Mesendoderm (in vitro differentiated cells): ENCODE measurements at regions not wholly inside any gene's neighbourhood (a gene's known extent, or its start where the extent isn't known, plus 50 kb on each side); places are given as distances from the start of the nearest gene placed in this dataset.
A peak's percentile ranks its signal among the peaks of the same experiment; 100 is the strongest.

Source experiments
- DNase-seq: peaks from one replicate; pipeline ENCODE4 v3.0.0; 2013
- H2AK5ac ChIP-seq: 2 replicates; pipeline ENCODE4 v1.6.1; 2013; ENCODE audit warnings: low read length, inconsistent platforms
- H2BK120ac ChIP-seq: 2 replicates; pipeline ENCODE4 v1.6.1; 2013; ENCODE audit warnings: low read depth, mild to moderate bottlenecking, low read length, moderate library complexity, mixed read lengths
- H2BK15ac ChIP-seq: replicated peaks from 2 replicates; pipeline ENCODE4 v1.6.1; 2013; ENCODE audit warnings: low read depth, mild to moderate bottlenecking, moderate library complexity
- H2BK5ac ChIP-seq: 2 replicates; pipeline ENCODE4 v1.6.1; 2013; ENCODE audit warnings: low read length, inconsistent platforms
- H3K18ac ChIP-seq: 2 replicates; pipeline ENCODE4 v1.6.1; 2013; ENCODE audit warnings: mild to moderate bottlenecking, low read length, mixed read lengths
- H3K23ac ChIP-seq: one replicate; pipeline ENCODE4 v1.6.1; 2013; ENCODE audit warnings: low read length
- H3K27ac ChIP-seq: 2 replicates; pipeline ENCODE4 v1.5.1; 2013; ENCODE audit warnings: low read depth, mild to moderate bottlenecking, inconsistent platforms, low read length, moderate library complexity
- H3K27me3 ChIP-seq: 2 replicates; pipeline ENCODE4 v1.6.1; 2013; ENCODE audit warnings: low read length, control low read depth, mild to moderate bottlenecking, inconsistent platforms; ENCODE audit not compliant: insufficient read depth, poor library complexity
- H3K36me3 ChIP-seq: 2 replicates; pipeline ENCODE4 v1.6.1; 2013; ENCODE audit warnings: low read length, inconsistent platforms; ENCODE audit not compliant: control insufficient read depth, insufficient read depth
- H3K4ac ChIP-seq: one replicate; pipeline ENCODE4 v1.6.1; 2013; ENCODE audit warnings: low read depth, mild to moderate bottlenecking, low read length, moderate library complexity
- H3K4me1 ChIP-seq: 2 replicates; pipeline ENCODE4 v1.6.1; 2013; ENCODE audit warnings: low read depth, low read length, inconsistent platforms; ENCODE audit not compliant: control insufficient read depth
- H3K4me2 ChIP-seq: 2 replicates; pipeline ENCODE4 v1.6.1; 2013; ENCODE audit warnings: low read length
- H3K4me3 ChIP-seq: 2 replicates; pipeline ENCODE4 v1.5.1; 2013; ENCODE audit warnings: mild to moderate bottlenecking, low read length
- H3K56ac ChIP-seq: one replicate; pipeline ENCODE4 v1.6.1; 2013; ENCODE audit warnings: low read length
- H3K79me1 ChIP-seq: 2 replicates; pipeline ENCODE4 v1.6.1; 2013; ENCODE audit warnings: low read length, inconsistent platforms
- H3K79me2 ChIP-seq: 2 replicates; pipeline ENCODE4 v1.6.1; 2013; ENCODE audit warnings: mild to moderate bottlenecking, low read length; ENCODE audit not compliant: control insufficient read depth, insufficient read depth
- H3K9ac ChIP-seq: 2 replicates; pipeline ENCODE4 v1.6.1; 2013; ENCODE audit warnings: low read length, inconsistent platforms
- H4K5ac ChIP-seq: one replicate; pipeline ENCODE4 v1.6.1; 2013; ENCODE audit warnings: low read length
- H4K8ac ChIP-seq: one replicate; pipeline ENCODE4 v1.6.1; 2013; ENCODE audit warnings: low read depth, mild to moderate bottlenecking, control low read depth, low read length, moderate library complexity
- WGBS: extraction: QIAGEN DNeasy Blood & Tissue Kit; methylation state at CpG from one replicate; pipeline ENCODE4 v1.1.7; 2013; ENCODE audit warnings: low lambda C conversion rate, missing lambda C conversion rate; ENCODE audit not compliant: insufficient coverage; ENCODE audit errors: extremely low coverage; 5-methylcytosine and 5-hydroxymethylcytosine counted together

GRCh38 chr1:157368363-157368762 lies 184.0 kb downstream of the FCRL5 start:
- no peak overlapping the region for H3K4me2 ChIP-seq
- H3K56ac ChIP-seq = no peak overlapping the region
- H3K9ac ChIP-seq = no peak overlapping the region
- H3K4me3 ChIP-seq = no peak overlapping the region
- no peaks in the 10 kb centered on the region for H3K79me2 ChIP-seq
- DNase-seq = peak; percentile 50
- WGBS = no CpG with 5 or more reads among the region's 2 CpGs
- no peak overlapping the region for H2BK5ac ChIP-seq
- no peak overlapping the region for H3K23ac ChIP-seq
- H4K8ac ChIP-seq = no peak overlapping the region
- H2BK120ac ChIP-seq = no peak overlapping the region
- H4K5ac ChIP-seq = no peak overlapping the region
- H3K79me1 ChIP-seq = no peaks in the 10 kb centered on the region
- H3K4me1 ChIP-seq = peaks cover 2% of the 10 kb centered on the region
- no peaks in the 10 kb centered on the region for H3K36me3 ChIP-seq
- no peak overlapping the region for H3K18ac ChIP-seq
- H3K4ac ChIP-seq = no peak overlapping the region
- H3K27me3 ChIP-seq = no peaks in the 10 kb centered on the region
- H2AK5ac ChIP-seq = no peak overlapping the region
- no peak overlapping the region for H3K27ac ChIP-seq
- no peak overlapping the region for H2BK15ac ChIP-seq

GRCh38 chr1:157367870-157368269 lies 184.4 kb downstream of the FCRL5 start:
- H4K5ac ChIP-seq = no peak overlapping the region
- no peaks in the 10 kb centered on the region for H3K36me3 ChIP-seq
- DNase-seq = no peak
- H3K4ac ChIP-seq = no peak overlapping the region
- no peak overlapping the region for H3K4me3 ChIP-seq
- peaks cover 2% of the 10 kb centered on the region for H3K4me1 ChIP-seq
- no peaks in the 10 kb centered on the region for H3K79me1 ChIP-seq
- no peaks in the 10 kb centered on the region for H3K27me3 ChIP-seq
- no peak overlapping the region for H3K56ac ChIP-seq
- no peak overlapping the region for H2BK5ac ChIP-seq
- no peak overlapping the region for H3K18ac ChIP-seq
- no peak overlapping the region for H2AK5ac ChIP-seq
- no peak overlapping the region for H3K23ac ChIP-seq
- H3K4me2 ChIP-seq = no peak overlapping the region
- no peak overlapping the region for H4K8ac ChIP-seq
- no peaks in the 10 kb centered on the region for H3K79me2 ChIP-seq
- H2BK120ac ChIP-seq = no peak overlapping the region
- no peak overlapping the region for H2BK15ac ChIP-seq
- H3K27ac ChIP-seq = no peak overlapping the region
- H3K9ac ChIP-seq = no peak overlapping the region

DNA sequence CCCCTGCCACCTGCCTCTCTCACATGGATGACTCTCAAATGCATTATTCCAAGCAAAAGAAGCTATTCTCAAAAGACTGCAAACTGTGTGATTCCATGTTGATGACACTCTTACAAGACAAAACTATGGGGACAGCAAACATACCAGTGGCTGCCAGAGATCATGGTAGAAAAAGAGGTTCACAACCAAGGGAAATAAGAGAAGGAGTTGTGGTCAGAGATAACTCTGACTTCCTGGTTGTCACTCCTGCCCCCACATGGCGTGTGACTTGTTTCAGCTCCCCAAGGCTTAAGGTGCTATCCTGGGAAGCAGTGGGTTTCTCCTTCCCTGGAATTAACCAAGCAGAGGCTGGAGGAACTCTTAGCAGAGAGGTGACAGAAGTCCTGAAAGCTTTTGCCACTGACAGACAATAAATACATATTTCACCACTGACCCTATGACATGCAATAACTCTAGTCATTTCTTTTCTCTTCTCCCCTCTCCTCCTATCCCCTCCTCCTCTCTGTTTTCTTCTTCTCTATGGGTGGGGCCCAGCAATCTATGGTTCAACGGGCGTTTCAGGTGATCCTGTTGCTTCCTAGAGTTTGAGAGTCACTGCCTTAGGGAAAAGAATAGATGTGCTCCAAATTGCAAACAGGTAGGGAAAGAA lies 185.1 kb downstream of the FCRL5 start:
- no peak overlapping the region for H3K23ac ChIP-seq
- no peak overlapping the region for H4K8ac ChIP-seq
- no peaks in the 10 kb centered on the region for H3K27me3 ChIP-seq
- no peak for DNase-seq
- H2BK120ac ChIP-seq = no peak overlapping the region
- no peak overlapping the region for H2AK5ac ChIP-seq
- no peaks in the 10 kb centered on the region for H3K79me2 ChIP-seq
- no peaks in the 10 kb centered on the region for H3K79me1 ChIP-seq
- peaks cover 2% of the 10 kb centered on the region for H3K4me1 ChIP-seq
- no peak overlapping the region for H2BK15ac ChIP-seq
- no peak overlapping the region for H4K5ac ChIP-seq
- no peak overlapping the region for H3K4me3 ChIP-seq
- H3K4me2 ChIP-seq = no peak overlapping the region
- no peak overlapping the region for H3K56ac ChIP-seq
- no peak overlapping the region for H2BK5ac ChIP-seq
- no CpG with 5 or more reads among the region's 3 CpGs for WGBS
- no peak overlapping the region for H3K18ac ChIP-seq
- H3K36me3 ChIP-seq = no peaks in the 10 kb centered on the region
- no peak overlapping the region for H3K4ac ChIP-seq
- no peak overlapping the region for H3K9ac ChIP-seq
- no peak overlapping the region for H3K27ac ChIP-seq

DNA sequence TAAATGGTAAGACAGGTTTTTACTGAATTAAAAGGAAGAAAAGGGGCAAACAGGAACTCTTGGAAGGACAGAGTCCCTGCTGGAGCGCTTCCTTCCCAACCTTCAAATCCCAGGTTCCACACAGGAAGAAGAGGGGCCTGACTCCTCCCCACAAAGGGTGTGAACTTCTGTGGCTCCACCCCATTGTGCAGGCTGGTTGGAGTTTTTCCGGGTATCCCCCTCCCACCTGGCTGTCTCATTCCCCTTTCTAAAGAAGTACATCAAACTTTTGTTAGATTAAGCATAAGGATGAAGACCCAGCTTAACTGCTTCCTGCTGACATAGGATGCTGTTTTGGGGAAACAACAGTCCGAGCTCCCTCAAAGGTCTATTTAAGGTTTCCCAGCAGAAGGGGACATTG lies 187.7 kb downstream of the FCRL5 start:
- H2BK120ac ChIP-seq = no peak overlapping the region
- H3K79me1 ChIP-seq = no peaks in the 10 kb centered on the region
- no CpG with 5 or more reads among the region's 3 CpGs for WGBS
- H3K4me2 ChIP-seq = no peak overlapping the region
- no peaks in the 10 kb centered on the region for H3K36me3 ChIP-seq
- no peak overlapping the region for H4K5ac ChIP-seq
- H2BK15ac ChIP-seq = no peak overlapping the region
- no peaks in the 10 kb centered on the region for H3K27me3 ChIP-seq
- no peak overlapping the region for H3K4ac ChIP-seq
- H3K4me3 ChIP-seq = no peak overlapping the region
- H2AK5ac ChIP-seq = no peak overlapping the region
- no peaks in the 10 kb centered on the region for H3K79me2 ChIP-seq
- H3K23ac ChIP-seq = no peak overlapping the region
- H3K4me1 ChIP-seq = peaks cover 2% of the 10 kb centered on the region
- no peak overlapping the region for H3K18ac ChIP-seq
- no peak for DNase-seq
- no peak overlapping the region for H3K9ac ChIP-seq
- H3K56ac ChIP-seq = no peak overlapping the region
- H2BK5ac ChIP-seq = no peak overlapping the region
- no peak overlapping the region for H3K27ac ChIP-seq
- H4K8ac ChIP-seq = no peak overlapping the region

- H2AK5ac ChIP-seq = no peak overlapping the region
- peaks cover 2% of the 10 kb centered on the region for H3K4me1 ChIP-seq
- H3K23ac ChIP-seq = no peak overlapping the region
- no peaks in the 10 kb centered on the region for H3K36me3 ChIP-seq
- H3K18ac ChIP-seq = no peak overlapping the region
- no peak overlapping the region for H3K4me3 ChIP-seq
- no peaks in the 10 kb centered on the region for H3K79me1 ChIP-seq
- H3K79me2 ChIP-seq = no peaks in the 10 kb centered on the region
- no peak overlapping the region for H3K4me2 ChIP-seq
- no peak overlapping the region for H4K8ac ChIP-seq
- H3K9ac ChIP-seq = no peak overlapping the region
- H4K5ac ChIP-seq = no peak overlapping the region
- no peak overlapping the region for H2BK15ac ChIP-seq
- H3K4ac ChIP-seq = no peak overlapping the region
- H2BK120ac ChIP-seq = no peak overlapping the region
- H3K27me3 ChIP-seq = no peaks in the 10 kb centered on the region
- WGBS = no CpG with 5 or more reads among the region's 7 CpGs
- peak overlapping the region; percentile 37 for H3K56ac ChIP-seq
- DNase-seq = peak; percentile 73
- H2BK5ac ChIP-seq = no peak overlapping the region
- no peak overlapping the region for H3K27ac ChIP-seq
Observed at GRCh38 chr1:157363660-157364140, 188.6 kb downstream of the FCRL5 start.

DNA sequence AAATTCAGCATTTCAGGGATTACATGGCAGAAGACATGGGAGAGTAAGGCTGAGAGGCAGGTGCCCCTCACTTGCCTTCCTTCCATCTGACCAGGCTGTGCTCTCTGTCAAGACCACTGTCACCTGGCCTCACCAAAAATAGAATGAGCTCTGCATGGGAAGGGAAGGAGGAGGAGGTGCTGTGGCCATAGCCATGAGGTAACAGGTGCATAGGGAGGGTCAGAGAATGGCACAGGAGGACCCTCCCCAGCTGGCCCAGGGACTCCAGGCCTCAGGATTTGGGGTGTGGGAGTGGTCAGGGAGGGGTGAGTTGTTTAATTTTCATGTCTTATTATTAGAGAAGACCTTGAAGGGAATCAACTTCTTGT lies 192.3 kb downstream of the FCRL5 start:
- Histone ChIP-seq H3K79me2 (no peaks in the 10 kb centered on the region), H3K4ac (no peak overlapping the region), H2BK120ac (no peak overlapping the region), H3K36me3 (no peaks in the 10 kb centered on the region), H3K56ac (no peak overlapping the region), H3K9ac (no peak overlapping the region), H4K8ac (no peak overlapping the region), H3K4me2 (no peak overlapping the region), H3K79me1 (no peaks in the 10 kb centered on the region), H3K4me1 (no peaks in the 10 kb centered on the region), H2AK5ac (no peak overlapping the region), H4K5ac (no peak overlapping the region), H3K4me3 (no peak overlapping the region), H3K18ac (no peak overlapping the region), H3K27me3 (no peaks in the 10 kb centered on the region), H3K27ac (no peak overlapping the region), H2BK5ac (no peak overlapping the region), H3K23ac (no peak overlapping the region), H2BK15ac (no peak overlapping the region)
- DNase-seq = no peak
